CD4-positive, alpha-beta T cell treated with Interleukin-12 subunit alpha and Interleukin-12 subunit beta, for 1 hour (primary cell): ENCODE measurements at regions not wholly inside any gene's neighbourhood (a gene's known extent, or its start where the extent isn't known, plus 50 kb on each side); places are given as distances from the start of the nearest gene placed in this dataset.

Source experiments
- DNase-seq: peaks from one replicate; pipeline ENCODE4 v3.0.0-alpha.2; 2020

DNA sequence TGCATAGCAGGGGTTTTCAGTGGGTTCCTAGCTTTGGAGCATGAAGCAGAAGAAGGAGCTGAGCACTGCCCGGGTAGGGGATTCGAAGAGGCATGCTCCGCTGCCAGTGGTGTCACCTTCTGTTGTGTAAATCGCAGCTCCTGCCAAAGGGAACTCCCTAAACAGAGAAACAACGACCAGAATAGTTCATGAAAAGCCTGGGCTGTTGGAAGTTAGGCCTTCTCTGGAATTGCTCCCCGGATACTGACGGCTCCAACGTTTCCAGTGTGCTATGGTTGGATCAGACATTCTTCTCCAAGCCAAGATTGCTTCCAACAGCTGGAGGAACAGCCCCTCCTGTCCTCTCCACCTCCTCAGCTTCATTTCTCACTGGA, 546.0 kb upstream of the FZD8 start:
- no peak for DNase-seq

DNA sequence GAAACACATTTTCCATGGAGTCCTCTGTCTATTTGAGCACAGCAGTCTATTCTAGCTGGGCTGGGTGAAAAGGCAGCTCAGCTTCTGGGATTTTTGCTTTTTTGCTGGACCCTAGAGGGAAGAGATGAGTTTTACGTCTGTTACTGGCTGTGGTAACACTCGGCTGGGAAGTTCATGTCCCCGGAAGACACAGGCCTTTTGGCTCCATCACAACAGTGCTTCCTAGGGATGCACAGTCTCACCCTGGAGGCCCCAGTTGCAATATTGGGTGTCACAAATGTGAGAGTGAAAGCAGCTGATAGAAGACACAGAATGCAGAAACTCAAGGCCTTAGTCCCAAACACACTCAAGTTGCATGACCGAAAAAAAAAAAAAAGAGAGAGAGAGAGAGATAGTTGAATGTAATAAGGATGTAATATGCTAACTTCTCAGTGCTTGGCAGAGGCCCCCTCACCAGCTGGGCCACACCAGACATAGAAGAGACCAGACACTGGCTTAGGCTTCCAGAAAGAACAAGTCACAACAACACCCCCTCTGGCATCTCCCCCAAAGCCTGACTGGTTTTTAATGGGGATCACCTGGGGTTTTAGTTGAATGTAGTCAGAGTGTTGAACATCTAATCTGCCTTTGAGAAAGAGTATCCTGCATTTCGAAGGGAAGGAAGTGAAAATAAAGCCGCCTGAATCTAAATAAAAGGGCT, 545.4 kb upstream of the FZD8 start:
- DNase-seq = no peak

DNA sequence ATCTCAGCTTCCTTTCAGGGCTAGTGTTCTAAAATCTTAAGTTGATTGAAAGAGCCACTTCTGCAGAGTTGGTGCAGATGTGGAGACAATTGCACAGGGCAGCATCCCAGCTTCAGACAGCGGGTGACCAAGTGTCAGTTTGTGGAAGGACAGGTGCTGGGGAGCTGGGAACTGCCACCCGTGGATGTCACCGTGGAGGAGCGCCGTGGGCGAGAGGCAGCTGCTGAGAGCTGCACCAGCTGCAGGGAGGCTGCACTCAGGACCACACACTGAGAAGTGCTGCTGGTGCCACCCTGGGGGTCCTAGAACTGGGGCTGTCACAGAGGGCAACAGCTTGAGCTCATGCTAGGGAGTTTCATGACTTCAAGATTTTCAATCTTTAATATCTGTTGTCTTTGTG, 543.0 kb upstream of the FZD8 start:
- no peak for DNase-seq

DNA sequence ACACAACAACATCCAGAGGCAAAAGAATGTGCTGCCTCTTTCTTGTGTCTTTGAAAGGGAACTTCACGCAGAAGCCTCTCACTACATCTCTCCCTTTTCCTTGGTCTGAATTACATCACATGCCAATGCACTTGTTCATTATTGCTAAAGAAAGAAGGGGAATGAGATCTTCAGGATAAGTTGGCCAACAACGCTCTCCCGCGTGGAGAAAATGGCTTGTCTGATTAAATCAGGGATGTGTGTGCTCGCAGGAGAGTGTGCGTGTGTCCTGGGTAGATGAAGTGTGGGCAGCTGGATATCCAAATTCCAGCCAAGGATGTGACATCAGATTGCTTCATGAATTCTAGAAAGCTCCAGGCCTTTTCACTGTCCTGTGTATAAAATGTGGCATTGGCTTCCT, 541.6 kb upstream of the FZD8 start:
- no peak for DNase-seq

DNA sequence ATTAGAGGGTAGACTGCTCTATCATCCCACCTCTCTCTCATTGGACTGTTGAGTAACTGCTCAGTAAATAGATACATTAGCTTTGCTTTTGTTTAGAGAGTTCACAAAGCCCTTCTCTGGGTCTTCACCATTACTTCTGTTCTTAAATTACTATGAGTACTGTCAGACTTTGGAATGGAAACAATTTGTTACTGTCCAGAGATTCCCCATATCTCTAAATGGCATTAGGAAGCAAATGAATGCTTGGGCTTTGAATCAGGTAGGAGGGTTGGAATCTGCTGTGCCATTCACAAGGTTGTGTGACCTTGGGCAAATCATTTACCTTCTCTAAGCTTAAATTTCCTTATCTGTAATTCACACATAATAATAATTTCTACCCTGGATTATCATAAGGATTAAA, 541.0 kb upstream of the FZD8 start:
- no peak for DNase-seq

DNA sequence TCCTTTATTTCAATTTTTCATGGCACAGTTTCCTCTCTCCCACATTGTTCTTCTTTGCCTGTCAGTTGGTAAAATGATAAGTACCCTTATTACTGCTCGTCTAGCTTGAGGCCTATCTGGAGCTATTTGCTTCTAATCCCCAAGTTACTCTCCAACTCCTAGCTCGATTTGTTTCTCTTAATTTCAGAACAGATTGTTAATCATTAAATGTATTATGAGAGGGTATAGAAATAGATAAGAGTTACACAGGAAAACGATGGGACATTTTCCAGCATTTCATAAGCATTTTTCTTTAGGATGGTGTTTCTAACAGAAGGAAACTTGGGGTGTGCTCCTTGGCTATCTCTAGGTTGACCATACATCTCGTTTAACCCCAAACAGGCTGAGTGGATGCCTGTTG, 540.5 kb upstream of the FZD8 start:
- DNase-seq = no peak

DNA sequence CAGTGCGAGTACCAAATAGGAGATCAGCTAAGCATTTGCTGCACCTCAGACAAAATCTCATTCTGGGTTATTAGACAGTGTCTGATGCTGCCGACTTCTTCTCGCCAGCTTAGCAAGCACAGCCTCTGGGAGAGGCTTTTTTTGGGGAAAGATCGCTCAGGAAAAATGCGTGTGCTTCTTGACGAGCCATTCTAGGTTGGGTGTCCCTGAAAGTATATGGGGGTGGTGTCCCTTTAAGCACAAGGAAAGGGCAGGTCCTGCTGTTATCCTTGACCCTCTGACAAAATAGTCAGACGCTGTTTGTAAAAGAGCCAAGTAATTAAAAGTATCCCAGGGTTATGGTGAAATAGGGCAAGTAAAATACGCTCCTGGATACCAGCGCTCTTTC, 540.1 kb upstream of the FZD8 start:
- DNase-seq = no peak

DNA sequence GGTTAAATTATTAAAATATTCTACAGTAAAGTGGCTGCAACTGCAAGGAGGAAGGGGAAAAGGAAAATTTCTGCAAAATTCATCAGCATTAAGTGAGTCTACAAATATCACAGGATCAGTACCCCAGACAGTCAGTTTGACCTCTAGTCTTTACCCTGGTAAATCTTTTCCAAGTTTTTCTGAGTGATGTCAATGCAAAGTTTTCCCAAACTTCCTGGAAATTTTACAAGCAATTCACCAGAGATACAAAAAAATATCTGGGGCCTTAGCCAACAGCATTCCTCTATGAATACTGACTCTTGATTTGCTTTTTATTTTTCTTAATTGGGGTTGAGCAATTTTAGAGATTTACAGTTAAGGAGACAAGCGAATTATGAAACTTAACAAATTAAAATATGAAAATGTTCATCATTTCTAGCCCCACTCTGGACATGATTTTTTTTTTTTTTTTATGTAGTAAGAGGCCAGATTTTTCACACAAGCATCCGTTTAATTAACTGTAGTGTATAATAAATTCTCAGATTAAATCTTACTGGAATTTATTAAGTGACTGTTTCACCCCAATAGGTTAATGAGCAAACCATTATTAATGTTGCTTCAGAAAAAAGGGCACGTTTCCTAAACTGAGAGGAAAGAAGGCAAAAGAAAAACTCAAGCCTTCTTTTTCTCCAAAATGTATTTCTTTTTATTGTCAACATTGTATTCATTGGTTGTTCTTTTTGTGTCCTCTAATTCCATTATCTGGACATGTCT, 539.5 kb upstream of the FZD8 start:
- no peak for DNase-seq

DNA sequence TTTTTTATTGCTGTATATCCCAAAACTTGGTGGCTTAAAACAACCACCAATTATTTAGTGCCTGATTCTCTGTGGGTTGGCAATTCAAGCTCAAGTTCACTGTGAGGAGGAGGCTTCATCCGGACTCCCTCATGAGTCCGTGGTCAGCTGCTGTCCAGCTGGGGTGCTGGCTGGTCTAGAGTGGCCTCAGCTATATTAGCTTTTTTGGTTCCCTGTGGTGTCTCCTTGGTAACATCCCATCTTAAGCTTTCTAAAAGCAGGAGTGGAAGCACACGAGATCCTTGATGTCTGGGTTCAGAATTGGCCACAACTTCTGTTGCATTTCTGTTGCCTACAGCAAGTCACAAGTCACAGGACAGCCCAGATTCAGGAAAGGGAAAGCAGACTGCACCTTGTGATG, 536.5 kb upstream of the FZD8 start:
- DNase-seq = no peak

DNA sequence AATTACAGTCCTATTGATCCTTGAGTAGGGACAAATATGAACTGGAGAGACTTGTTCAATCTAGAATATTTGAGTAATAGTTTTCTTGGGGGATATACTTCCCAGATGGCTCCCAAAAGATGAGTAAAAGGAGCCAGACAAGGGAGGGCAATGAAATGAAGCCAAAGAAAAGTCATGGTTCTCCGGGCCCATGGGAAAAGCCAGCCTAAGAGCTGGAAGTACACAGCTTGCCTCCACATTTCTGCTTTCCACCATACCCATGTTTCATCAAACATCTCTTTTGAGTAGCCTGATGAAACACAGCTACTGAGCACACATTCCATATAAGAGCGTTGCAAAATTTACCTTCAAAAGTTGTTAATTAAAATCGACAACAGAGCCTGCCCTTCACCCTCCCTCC, 535.0 kb upstream of the FZD8 start:
- no peak for DNase-seq

DNA sequence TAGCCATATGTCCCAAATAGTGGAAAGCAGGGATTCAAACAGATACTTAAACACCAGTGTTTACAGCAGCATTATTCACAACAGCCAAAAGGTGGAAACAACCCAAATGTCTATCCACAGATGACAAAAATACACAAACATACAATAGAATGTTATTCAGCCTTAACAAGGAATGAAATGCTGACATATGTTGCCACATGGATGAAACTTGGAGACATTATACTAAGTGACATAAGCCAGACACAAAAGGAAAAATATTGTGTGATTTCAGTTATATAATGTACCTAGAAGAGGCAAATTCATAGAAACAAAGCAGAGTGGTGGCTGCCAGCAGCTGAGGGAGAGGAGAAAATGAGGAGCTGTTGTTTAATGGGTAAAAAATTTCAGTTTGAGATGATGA, 533.9 kb upstream of the FZD8 start:
- DNase-seq = no peak

DNA sequence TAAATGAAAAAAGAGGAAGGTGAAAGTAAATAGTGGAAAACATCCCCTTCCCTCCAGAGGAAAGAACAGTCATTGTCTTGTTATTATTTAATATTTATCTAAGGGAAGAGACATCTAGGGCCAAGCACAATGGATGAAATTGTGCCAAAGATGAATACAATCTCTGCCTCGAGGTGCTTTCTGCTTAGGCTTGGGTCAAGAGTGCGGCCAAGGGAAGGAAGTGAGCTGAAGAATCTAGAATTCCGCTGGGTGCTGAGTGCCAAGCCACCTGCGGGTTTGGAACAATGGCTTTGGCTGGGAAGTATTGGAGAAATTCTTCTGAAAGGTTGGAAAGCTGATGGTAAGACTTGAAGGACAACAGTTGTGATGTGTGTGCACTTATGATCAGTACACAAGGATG, 531.3 kb upstream of the FZD8 start:
- no peak for DNase-seq

DNA sequence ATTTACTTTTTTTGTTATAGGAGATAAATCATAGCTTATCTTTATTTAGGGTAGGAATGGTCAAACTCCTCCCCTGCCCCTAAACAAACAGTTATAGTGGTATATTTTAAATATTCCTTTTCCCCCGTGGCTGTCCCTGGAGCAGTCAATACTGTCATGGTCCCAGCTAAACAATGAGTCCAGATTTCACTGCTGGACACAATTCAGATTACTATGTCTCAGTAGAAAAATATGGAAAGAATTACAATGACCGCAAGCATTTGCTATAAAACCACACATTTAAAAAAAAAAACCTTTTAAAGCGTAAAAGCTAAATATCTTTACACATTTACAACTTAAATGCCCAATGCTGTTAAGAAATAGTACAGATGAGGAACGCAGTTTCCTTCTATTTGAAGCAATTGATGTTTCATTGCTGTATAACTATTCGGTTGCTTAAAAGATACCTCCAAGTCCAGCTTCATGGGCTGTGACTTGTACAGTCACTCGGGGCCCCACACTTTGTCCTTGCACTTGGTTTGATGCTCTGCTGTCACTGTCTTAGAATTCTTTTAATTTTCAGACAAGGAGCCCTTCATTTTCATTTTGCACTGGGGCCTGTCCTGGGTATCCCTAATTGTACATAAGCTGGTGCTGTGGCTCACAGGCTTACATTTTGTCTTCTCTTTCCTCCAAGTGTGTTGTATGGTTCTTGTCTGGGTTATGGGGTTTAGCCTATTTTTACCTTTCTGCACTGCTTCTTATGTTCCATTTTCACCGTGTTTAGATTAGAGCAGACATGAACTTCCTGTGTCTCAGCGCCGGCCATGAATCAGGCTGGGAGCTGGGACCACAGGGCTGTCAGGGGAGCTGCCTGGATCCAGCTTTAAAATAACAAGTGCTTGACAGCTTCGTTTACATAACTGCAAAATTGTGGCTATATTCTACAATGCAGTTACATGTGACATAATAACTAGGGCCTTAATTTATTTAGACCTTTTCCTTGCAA, 530.2 kb upstream of the FZD8 start:
- no peak for DNase-seq

DNA sequence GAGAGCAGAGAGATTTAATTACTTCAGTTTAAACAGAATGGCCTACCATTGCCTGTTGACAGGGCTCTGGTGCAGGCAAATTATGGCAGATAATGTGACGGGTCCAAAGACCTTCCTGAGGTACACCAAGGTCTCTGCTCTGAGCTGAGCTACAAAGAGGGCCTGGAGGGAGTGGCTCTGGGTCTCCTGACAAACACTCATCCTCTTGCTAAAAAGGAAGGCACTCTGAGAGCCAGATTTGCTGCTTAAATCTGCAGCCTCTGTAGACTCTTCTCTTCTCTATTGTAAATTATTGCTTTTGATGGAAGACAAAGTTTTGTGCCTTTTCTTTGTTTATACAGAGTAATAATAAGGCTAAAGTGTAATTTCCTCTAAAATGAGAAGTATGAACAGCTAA, 529.5 kb upstream of the FZD8 start:
- DNase-seq = no peak

DNA sequence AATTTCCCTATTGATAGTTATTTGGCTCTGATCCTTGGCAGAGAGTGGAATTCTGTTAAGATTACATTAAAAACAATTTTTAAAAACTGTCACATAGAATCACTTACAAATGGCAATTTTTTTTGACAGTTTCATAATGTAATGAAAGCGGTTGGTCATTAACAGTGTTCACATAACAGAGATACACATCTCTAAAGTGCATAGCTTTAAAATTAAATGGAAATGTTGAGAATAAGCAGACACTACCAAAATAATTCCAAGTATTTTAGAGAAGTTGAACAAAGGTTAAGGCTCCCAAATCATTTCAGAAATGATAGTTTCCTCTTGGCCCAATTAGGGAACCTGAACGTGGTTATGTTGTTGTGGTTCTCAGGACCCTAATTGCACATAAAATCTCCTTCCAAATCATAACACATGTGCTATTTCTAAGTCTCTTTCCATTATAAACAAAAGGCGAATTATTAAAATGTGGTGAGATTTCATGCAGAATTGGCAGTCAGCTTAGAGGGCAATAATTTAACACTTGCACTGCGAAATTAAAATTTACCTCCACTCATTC, 528.9 kb upstream of the FZD8 start:
- DNase-seq = no peak

DNA sequence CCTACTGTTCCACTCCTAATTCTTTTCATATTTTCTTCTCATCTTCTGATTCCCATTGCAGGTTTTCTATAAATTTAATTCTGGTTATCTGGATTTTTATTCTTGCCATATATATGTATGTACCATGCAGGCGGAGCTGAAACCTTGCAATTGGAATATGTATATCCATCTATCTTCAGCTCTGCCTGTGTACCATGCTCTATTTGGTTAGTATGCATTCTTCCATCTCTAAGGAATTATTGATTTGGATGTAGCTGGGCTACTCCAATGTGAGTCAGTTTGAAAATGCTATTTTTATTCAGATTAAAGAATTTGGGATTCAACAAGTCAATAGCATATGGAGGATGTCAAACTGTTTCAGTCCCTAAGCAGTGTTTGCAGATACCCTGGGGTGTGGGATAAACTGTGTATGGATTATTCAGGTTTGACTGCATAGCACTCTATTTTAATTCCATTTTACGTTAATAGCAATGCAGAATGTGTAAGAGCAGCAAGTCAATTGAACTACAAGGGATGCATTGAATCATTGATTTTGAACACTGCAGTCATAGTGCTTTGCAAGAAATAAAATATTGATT, 528.1 kb upstream of the FZD8 start:
- no peak for DNase-seq

DNA sequence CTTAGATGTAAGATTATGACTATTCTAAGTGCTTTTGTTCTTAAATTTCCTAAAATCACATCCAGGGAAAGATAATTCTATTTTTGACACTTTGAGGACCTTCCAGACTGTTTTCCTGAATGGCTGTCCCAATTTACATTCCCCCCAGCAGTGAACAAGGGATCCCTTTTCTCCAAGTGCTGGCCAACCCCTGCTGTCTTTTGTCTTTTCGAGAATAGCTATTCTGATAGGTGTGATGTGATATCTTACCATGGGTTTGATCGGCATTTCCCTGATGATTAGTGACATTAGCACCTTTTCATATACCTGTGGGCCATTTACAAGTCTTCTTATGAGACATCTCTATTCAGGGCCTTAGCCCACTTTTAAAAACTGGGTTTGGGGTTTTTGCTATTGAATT, 526.7 kb upstream of the FZD8 start:
- DNase-seq = no peak

DNA sequence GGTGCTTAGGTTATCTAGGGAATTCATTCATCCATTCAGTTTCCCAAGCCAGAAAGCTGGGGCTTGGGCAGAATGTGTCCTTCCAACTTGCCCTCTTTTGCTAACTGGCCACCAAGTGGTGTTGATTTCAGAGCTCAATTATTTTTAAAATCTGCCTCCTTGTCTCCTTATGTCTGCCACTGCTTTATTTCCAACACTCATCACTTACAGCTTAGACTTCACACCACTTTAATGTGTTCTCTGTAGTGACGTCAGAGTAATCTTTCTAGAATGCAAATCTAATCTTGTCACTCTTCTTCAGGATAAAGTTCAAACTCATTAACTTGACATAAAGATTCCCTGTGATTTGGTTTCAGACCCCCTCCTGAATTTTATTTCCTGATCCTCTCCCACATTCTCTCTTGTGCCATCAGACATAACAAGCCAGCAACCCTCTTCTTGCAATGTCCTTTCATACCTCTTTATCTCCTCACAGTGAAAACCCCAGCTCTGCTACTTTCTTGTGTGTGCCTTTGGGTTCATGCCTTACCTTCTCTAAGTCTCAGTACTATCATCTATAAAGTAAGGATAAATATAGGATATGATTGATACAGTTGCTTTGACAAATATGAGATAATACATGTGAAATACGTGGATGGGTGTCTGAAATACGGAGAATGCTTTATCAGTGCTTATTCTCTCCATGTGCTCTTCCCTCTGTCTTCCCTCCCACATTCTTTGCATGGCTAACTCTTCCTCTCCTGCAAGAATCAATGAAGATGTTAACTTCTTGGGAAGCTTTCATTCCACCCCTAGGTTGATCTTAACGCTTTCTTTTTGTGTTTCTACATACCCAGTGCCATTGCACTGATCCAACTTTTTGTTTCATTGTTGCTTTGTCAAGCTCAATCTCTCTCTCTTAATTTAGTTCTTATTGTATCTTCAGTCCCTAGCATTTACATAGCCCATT, 522.7 kb upstream of the FZD8 start:
- no peak for DNase-seq

DNA sequence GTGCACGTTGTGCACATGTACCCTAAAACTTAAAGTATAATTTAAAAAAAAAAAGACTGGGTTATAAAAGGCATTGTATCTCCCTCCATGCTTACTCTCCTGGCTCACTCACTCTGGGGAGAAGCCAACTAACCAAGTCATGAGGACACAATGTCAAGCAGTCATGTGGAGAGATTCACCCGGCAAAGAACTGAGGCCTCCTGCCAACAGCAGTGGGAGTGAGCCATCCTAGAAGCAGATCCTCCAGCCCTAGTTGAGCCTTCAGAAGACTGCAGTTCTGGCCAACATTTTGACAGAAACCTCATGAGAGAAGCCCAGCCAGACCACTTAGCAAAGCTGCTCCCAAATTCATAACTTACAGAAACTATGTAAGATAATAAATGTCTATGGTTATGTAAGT, 521.7 kb upstream of the FZD8 start:
- DNase-seq = no peak

DNA sequence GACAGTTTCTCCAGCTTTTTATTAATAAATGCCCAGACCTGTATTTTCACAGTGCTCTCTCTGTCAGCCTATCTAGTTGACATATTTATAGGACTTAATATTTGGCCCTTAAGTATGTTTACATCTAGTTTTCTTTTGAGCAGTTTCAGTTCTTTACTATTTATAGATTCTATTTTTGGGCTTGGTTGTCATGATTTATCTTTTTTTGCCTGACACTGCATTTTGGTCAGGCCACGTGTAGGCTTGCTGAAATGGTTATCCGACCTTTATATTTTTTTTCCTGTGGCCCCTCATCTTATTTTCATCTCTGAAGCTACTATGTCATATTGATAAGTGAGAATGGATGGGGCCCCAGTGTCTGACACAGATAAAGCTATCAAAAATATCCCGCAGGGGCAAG, 515.4 kb upstream of the FZD8 start:
- DNase-seq = no peak

DNA sequence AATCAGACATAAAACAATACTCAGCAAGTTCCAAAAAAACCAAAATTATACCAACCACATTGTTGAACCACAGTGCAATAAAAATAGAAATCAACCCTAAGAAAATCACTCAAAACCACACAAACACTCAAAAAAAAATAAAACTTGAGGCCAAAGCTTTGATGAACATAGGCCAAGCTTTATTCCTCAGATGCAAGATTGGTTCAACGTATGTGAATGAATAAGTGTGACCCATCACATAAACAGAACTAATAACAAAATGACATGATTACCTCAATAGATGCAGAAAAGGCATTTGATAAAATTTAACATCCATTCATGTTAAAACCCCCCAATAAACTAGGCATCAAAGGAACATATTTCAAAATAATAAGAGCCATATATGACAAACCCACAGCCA, 506.1 kb upstream of the FZD8 start:
- no peak for DNase-seq

DNA sequence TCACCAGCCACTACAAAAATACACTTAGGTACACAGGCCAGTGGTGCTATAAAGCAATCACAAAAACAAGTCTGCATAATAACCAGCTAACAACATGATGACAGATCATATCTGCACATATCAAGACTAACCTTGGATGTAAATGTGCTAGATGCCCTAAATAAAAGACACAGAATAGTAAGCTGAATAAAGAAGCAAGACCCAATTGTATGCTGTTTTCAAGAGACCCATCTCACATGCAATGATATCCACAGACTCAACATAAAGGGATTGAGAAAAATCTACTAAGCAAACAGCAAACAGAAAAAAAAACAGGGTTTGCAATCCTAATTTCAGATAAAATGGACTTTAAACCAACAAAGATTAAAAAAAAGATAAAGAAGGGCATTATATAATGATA, 505.4 kb upstream of the FZD8 start:
- DNase-seq = no peak
